ENCODE measurements at regions not wholly inside any gene's neighbourhood (a gene's known extent, or its start where the extent isn't known, plus 50 kb on each side); places are given as distances from the start of the nearest gene placed in this dataset.

- peaks cover 18% of the 10 kb centered on the region for H3K27me3 ChIP-seq
- H3K9me3 ChIP-seq, result no peaks in the 10 kb centered on the region
- no peak for DNase-seq (ENCODE audit: low spot score in 2 of 2)
- H3K27ac ChIP-seq, result no peak overlapping the region
- 91% methylated on average over 5 of the region's 5 CpGs for WGBS
- no peaks in the 10 kb centered on the region for H3K4me1 ChIP-seq
- TF ChIP-seq EP300 (IDR thresholded peaks at IDR 0.05), result no peak
- no peak for TF ChIP-seq POLR2A (IDR thresholded peaks at IDR 0.05)
- TF ChIP-seq CTCF (IDR thresholded peaks at IDR 0.05), result no peak
- TF ChIP-seq POLR2AphosphoS5 (IDR thresholded peaks at IDR 0.05), result no peak
- no peak overlapping the region for H3K4me3 ChIP-seq
- H3K36me3 ChIP-seq, result no peaks in the 10 kb centered on the region
These were observed 451.8 kb downstream of the VRK1 start for GRCh38 chr14:97248973-97249372.

DNA sequence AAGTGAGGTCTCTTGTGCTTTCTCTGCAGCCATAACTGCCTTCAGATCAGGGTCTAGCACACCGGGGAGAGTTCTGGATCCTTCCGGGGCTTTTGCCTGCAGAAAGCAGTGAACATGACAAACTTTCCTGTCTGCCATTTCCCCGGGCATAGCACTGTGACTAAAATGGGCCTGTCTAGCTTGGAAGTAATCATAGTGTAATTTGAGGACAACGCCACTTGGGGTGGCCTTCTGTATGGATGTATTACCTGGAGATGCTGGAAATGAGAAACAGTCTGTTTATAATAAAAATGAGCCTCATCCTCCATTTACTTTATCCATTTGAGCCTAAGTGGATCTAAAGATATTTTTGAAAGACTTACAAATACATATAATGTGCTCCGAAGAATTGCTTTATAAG lies 453.7 kb downstream of the VRK1 start:
- Histone ChIP-seq H3K4me3 (no peak overlapping the region), H3K27ac (no peak overlapping the region), H3K9me3 (no peaks in the 10 kb centered on the region), H3K4me1 (no peaks in the 10 kb centered on the region), H3K27me3 (peaks cover 7% of the 10 kb centered on the region), H3K36me3 (no peaks in the 10 kb centered on the region)
- no peak for TF ChIP-seq EP300 (IDR thresholded peaks at IDR 0.05)
- TF ChIP-seq POLR2AphosphoS5 (IDR thresholded peaks at IDR 0.05), result no peak
- no peak for TF ChIP-seq CTCF (IDR thresholded peaks at IDR 0.05)
- TF ChIP-seq POLR2A (IDR thresholded peaks at IDR 0.05), result no peak
- no peak for DNase-seq (ENCODE audit: low spot score in 2 of 2)
- 87% methylated on average over 5 of the region's 5 CpGs for WGBS

DNA sequence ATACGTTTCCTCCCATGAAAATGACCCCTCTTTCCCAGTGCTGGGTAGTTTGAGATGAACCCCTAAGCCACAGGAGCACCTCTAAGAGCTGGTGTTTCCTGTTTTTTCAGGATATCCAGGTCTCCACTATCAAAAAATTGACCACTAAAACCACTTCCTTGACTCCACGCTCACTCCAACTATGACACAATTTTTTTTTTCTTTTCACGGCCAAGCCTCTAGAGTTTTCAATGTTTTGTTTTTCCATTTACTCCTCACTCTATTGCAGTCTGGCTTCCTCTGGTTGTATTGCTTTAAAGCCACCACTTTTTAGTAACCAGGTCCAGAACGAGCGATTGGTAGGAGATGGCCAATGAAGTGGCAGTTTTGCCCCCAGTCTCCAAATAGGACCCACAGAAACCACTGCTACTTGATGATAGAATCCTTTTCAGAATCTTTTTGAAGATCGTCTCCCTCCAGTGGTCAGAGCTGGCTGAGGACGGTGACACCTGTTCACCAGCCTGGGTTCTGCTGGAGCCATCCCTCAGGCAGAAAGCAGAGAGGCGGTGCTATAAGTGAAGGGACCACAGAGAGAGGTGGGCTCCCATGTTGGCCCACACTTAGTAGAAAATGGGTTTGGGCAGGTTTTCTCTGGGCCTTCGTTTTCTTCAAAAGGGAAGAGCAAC lies 454.4 kb downstream of the VRK1 start:
- DNase-seq (ENCODE audit: low spot score in 2 of 2), result no peak
- TF ChIP-seq POLR2A (IDR thresholded peaks at IDR 0.05) (no peak), CTCF (IDR thresholded peaks at IDR 0.05) (no peak), EP300 (IDR thresholded peaks at IDR 0.05) (no peak), POLR2AphosphoS5 (IDR thresholded peaks at IDR 0.05) (no peak)

GRCh38 chr14:97253756-97254155 lies 456.6 kb downstream of the VRK1 start:
- Histone ChIP-seq H3K9me3 (no peaks in the 10 kb centered on the region), H3K4me1 (no peaks in the 10 kb centered on the region), H3K4me3 (no peak overlapping the region), H3K27ac (no peak overlapping the region), H3K27me3 (no peaks in the 10 kb centered on the region), H3K36me3 (no peaks in the 10 kb centered on the region)
- DNase-seq (ENCODE audit: low spot score in 2 of 2), result no peak
- TF ChIP-seq POLR2A (IDR thresholded peaks at IDR 0.05), result no peak
- TF ChIP-seq CTCF (IDR thresholded peaks at IDR 0.05), result no peak
- no peak for TF ChIP-seq POLR2AphosphoS5 (IDR thresholded peaks at IDR 0.05)
- 38% methylated on average over 3 of the region's 3 CpGs for WGBS

More for the DNA sequence above, 454.4 kb downstream of the VRK1 start:
- 67% methylated on average over 9 of the region's 9 CpGs for WGBS
- Histone ChIP-seq H3K9me3 (no peaks in the 10 kb centered on the region), H3K27ac (no peak overlapping the region), H3K4me1 (no peaks in the 10 kb centered on the region), H3K4me3 (no peak overlapping the region), H3K36me3 (no peaks in the 10 kb centered on the region), H3K27me3 (peaks cover 3% of the 10 kb centered on the region)

GRCh38 chr14:97262336-97262735 lies 465.2 kb downstream of the VRK1 start:
- peaks cover 3% of the 10 kb centered on the region for H3K27me3 ChIP-seq
- no peak overlapping the region for H3K27ac ChIP-seq
- no peak overlapping the region for H3K4me3 ChIP-seq
- WGBS, result 79% methylated on average over 4 of the region's 4 CpGs
- H3K36me3 ChIP-seq, result no peaks in the 10 kb centered on the region
- TF ChIP-seq EP300 (IDR thresholded peaks at IDR 0.05), result no peak
- TF ChIP-seq POLR2AphosphoS5 (IDR thresholded peaks at IDR 0.05), result no peak
- H3K9me3 ChIP-seq, result no peaks in the 10 kb centered on the region
- no peaks in the 10 kb centered on the region for H3K4me1 ChIP-seq
- DNase-seq (ENCODE audit: low spot score in 2 of 2), result no peak

Measured in suprapubic skin (tissue), 4 donors.